ENCODE measurements at regions not wholly inside any gene's neighbourhood (a gene's known extent, or its start where the extent isn't known, plus 50 kb on each side); places are given as distances from the start of the nearest gene placed in this dataset.
"Not testable (repeated sequence)": the region's sequence is repeated elsewhere in the genome, so short reads cannot be mapped to it uniquely, and the experiment has no call there.

DNA sequence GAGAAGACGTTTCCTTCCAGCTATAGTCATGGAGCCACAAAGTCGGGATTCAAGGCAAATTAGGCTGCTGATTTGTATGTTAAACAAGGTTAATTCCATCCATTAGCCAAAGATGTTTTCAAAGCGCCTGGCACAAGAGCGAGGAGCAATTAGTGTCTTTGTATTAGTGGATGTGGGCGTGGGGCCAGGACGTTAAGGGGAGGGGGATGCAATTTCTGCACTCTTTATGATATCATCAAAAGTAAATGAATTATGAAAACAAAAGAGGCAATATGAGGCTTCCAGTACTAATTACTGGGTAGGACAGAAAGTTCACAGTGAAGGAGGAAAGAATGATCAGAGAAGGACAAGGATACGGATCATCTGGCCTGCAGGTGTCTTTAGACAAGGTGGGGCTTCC lies 230.9 kb upstream of the MSX2 start:
- no peak overlapping the region for H3K4me3 ChIP-seq (ENCODE audit: low read depth in 1 of 3, low read length in 3 of 3)
- no peaks in the 10 kb centered on the region for H3K36me3 ChIP-seq (ENCODE audit: control insufficient read depth in 4 of 4, insufficient read depth in 3 of 4, low read depth in 1 of 4, low read length in 3 of 4)
- peaks cover 0 to 9% (median 2%) of the 10 kb centered on the region in 4 donors for H3K9me3 ChIP-seq (ENCODE audit: control insufficient read depth in 4 of 4, low read length in 3 of 4)
- H3K27ac ChIP-seq (ENCODE audit: low read depth in 1 of 2, low read length in 2 of 2), result no peak overlapping the region
- no peak overlapping the region for H3K9ac ChIP-seq (ENCODE audit: low read depth in 1 of 2, low read length in 2 of 2)
- H3K27me3 ChIP-seq (ENCODE audit: control insufficient read depth in 4 of 4, insufficient read depth in 4 of 4, low read length in 3 of 4), result peaks cover 0 to 3% (median 0%) of the 10 kb centered on the region in 4 donors
- H3K4me1 ChIP-seq (ENCODE audit: control insufficient read depth in 4 of 4, insufficient read depth in 4 of 4, low read length in 3 of 4), result no peaks in the 10 kb centered on the region
- 73% methylated on average over 7 of the region's 7 CpGs for WGBS
- no peak for TF ChIP-seq FOXA1 (IDR thresholded peaks at IDR 0.05)
- TF ChIP-seq GABPA (IDR thresholded peaks at IDR 0.05 in 1 of 2, conservative IDR thresholded peaks at IDR 0.05 in 1 of 2), result no peak
- TF ChIP-seq RXRA (IDR thresholded peaks at IDR 0.05), result no peak
- no peak for TF ChIP-seq RAD21 (IDR thresholded peaks at IDR 0.05)
- TF ChIP-seq, protein P1, sequence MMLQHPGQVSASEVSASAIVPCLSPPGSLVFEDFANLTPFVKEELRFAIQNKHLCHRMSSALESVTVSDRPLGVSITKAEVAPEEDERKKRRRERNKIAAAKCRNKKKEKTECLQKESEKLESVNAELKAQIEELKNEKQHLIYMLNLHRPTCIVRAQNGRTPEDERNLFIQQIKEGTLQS (IDR thresholded peaks at IDR 0.05), result no peak
- DNase-seq (ENCODE audit: low spot score), result no peak

DNA sequence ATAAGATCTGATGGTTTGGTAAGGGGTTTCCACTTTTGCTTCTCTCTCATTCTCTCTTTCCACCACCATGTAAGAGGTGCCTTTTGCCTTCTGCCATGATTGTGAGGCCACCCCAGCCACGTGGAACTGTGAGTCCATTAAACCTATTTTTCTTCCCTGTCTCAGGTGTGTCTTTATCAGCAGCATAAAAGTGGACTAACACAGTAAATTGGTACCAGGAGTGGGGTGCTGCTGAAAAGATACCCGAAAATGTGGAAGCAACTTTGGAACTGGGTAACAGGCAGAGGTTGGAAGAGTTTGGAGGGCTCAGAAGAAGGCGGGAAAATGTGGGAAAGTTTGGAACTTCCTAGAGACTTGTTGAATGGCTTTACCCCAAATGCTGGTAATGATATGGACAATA lies 226.4 kb upstream of the MSX2 start:
- H3K9ac ChIP-seq (ENCODE audit: low read depth in 1 of 2, low read length in 2 of 2); H3K27ac ChIP-seq (ENCODE audit: low read depth in 1 of 2, low read length in 2 of 2); H3K4me3 ChIP-seq (ENCODE audit: low read depth in 1 of 3, low read length in 3 of 3); DNase-seq (ENCODE audit: low spot score); H3K27me3 ChIP-seq (ENCODE audit: control insufficient read depth in 4 of 4, insufficient read depth in 4 of 4, low read length in 3 of 4); H3K4me1 ChIP-seq (ENCODE audit: control insufficient read depth in 4 of 4, insufficient read depth in 4 of 4, low read length in 3 of 4); H3K36me3 ChIP-seq (ENCODE audit: control insufficient read depth in 4 of 4, insufficient read depth in 3 of 4, low read depth in 1 of 4, low read length in 3 of 4): not testable (repeated sequence)
- WGBS, result 73% methylated on average over 3 of the region's 3 CpGs
- H3K9me3 ChIP-seq (ENCODE audit: control insufficient read depth in 4 of 4, low read length in 3 of 4), result peaks cover 2 to 15% (median 7%) of the 10 kb centered on the region in 4 donors

DNA sequence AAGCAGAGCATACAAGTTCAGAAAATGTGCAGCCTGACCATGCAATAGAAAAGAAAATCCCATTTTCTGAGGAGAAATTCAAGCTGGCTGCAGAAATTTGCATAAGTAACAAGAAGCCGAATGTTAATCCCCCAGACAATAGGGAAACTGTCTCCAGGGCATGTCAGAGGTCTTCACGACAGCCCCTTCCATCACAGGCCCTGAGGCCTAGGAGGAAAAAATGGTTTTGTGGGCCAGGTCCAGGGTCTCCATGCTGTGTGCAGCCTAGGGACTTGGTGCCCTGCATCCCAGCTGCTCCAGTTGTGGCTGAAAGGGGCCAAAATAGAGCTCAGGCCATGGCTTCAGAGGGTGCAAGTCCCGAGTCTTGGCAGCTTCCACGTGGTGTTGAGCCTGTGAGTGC lies 225.8 kb upstream of the MSX2 start:
- not testable (repeated sequence) for H3K9ac ChIP-seq (ENCODE audit: low read depth in 1 of 2, low read length in 2 of 2); H3K27me3 ChIP-seq (ENCODE audit: control insufficient read depth in 4 of 4, insufficient read depth in 4 of 4, low read length in 3 of 4); H3K36me3 ChIP-seq (ENCODE audit: control insufficient read depth in 4 of 4, insufficient read depth in 3 of 4, low read depth in 1 of 4, low read length in 3 of 4); H3K27ac ChIP-seq (ENCODE audit: low read depth in 1 of 2, low read length in 2 of 2); DNase-seq (ENCODE audit: low spot score); H3K4me3 ChIP-seq (ENCODE audit: low read depth in 1 of 3, low read length in 3 of 3); H3K4me1 ChIP-seq (ENCODE audit: control insufficient read depth in 4 of 4, insufficient read depth in 4 of 4, low read length in 3 of 4)
- WGBS, result 67% methylated on average over 4 of the region's 4 CpGs
- peaks cover 2 to 15% (median 7%) of the 10 kb centered on the region in 4 donors for H3K9me3 ChIP-seq (ENCODE audit: control insufficient read depth in 4 of 4, low read length in 3 of 4)

DNA sequence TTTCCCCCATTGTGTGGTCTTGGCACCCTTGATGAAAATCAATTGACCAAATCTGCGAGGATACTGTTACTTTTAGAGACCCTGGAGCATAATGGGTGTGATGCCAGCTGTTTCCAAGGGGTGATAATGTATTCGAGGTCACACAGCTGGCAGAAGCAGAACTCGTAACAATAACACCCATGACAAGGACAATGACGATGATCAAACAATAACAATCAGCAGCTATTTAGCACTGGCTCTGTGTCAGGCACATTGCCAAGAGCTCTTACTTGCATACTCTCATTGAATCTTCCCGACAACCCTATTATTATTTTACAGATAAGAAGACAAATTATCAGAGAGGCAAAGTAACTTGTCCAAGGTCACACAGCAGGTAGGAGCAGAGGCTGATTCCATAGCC lies 223.7 kb upstream of the MSX2 start:
- TF ChIP-seq, protein P2, sequence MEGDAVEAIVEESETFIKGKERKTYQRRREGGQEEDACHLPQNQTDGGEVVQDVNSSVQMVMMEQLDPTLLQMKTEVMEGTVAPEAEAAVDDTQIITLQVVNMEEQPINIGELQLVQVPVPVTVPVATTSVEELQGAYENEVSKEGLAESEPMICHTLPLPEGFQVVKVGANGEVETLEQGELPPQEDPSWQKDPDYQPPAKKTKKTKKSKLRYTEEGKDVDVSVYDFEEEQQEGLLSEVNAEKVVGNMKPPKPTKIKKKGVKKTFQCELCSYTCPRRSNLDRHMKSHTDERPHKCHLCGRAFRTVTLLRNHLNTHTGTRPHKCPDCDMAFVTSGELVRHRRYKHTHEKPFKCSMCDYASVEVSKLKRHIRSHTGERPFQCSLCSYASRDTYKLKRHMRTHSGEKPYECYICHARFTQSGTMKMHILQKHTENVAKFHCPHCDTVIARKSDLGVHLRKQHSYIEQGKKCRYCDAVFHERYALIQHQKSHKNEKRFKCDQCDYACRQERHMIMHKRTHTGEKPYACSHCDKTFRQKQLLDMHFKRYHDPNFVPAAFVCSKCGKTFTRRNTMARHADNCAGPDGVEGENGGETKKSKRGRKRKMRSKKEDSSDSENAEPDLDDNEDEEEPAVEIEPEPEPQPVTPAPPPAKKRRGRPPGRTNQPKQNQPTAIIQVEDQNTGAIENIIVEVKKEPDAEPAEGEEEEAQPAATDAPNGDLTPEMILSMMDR (IDR thresholded peaks at IDR 0.05; ENCODE audit: low read depth, low read length, missing input control), result no peak
- no peak for TF ChIP-seq YY1 (IDR thresholded peaks at IDR 0.05)
- no peak for TF ChIP-seq EGR1 (IDR thresholded peaks at IDR 0.05; ENCODE audit: low read depth in 2 of 2)
- no peak for TF ChIP-seq HNF4G (IDR thresholded peaks at IDR 0.05)
- no peak for TF ChIP-seq NR2F2 (IDR thresholded peaks at IDR 0.05)
- no peak for TF ChIP-seq RAD21 (IDR thresholded peaks at IDR 0.05)
- TF ChIP-seq, protein P1 (IDR thresholded peaks at IDR 0.05), result no peak
- no peak for TF ChIP-seq FOXA2 (IDR thresholded peaks at IDR 0.05)
- TF ChIP-seq, protein P3, sequence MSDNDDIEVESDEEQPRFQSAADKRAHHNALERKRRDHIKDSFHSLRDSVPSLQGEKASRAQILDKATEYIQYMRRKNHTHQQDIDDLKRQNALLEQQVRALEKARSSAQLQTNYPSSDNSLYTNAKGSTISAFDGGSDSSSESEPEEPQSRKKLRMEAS (IDR thresholded peaks at IDR 0.05), result no peak
- TF ChIP-seq, protein P4, sequence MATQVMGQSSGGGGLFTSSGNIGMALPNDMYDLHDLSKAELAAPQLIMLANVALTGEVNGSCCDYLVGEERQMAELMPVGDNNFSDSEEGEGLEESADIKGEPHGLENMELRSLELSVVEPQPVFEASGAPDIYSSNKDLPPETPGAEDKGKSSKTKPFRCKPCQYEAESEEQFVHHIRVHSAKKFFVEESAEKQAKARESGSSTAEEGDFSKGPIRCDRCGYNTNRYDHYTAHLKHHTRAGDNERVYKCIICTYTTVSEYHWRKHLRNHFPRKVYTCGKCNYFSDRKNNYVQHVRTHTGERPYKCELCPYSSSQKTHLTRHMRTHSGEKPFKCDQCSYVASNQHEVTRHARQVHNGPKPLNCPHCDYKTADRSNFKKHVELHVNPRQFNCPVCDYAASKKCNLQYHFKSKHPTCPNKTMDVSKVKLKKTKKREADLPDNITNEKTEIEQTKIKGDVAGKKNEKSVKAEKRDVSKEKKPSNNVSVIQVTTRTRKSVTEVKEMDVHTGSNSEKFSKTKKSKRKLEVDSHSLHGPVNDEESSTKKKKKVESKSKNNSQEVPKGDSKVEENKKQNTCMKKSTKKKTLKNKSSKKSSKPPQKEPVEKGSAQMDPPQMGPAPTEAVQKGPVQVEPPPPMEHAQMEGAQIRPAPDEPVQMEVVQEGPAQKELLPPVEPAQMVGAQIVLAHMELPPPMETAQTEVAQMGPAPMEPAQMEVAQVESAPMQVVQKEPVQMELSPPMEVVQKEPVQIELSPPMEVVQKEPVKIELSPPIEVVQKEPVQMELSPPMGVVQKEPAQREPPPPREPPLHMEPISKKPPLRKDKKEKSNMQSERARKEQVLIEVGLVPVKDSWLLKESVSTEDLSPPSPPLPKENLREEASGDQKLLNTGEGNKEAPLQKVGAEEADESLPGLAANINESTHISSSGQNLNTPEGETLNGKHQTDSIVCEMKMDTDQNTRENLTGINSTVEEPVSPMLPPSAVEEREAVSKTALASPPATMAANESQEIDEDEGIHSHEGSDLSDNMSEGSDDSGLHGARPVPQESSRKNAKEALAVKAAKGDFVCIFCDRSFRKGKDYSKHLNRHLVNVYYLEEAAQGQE (IDR thresholded peaks at IDR 0.05), result no peak
- TF ChIP-seq HNF4A (conservative IDR thresholded peaks at IDR 0.05), result no peak
- TF ChIP-seq JUND (IDR thresholded peaks at IDR 0.05), result no peak
- TF ChIP-seq RXRA (IDR thresholded peaks at IDR 0.05), result no peak
- Histone ChIP-seq H3K4me3 (ENCODE audit: low read depth in 1 of 3, low read length in 3 of 3) (no peak overlapping the region), H3K36me3 (ENCODE audit: control insufficient read depth in 4 of 4, insufficient read depth in 3 of 4, low read depth in 1 of 4, low read length in 3 of 4) (no peaks in the 10 kb centered on the region), H3K9ac (ENCODE audit: low read depth in 1 of 2, low read length in 2 of 2) (no peak overlapping the region), H3K27me3 (ENCODE audit: control insufficient read depth in 4 of 4, insufficient read depth in 4 of 4, low read length in 3 of 4) (peaks cover 0 to 7% (median 2%) of the 10 kb centered on the region in 4 donors), H3K9me3 (ENCODE audit: control insufficient read depth in 4 of 4, low read length in 3 of 4) (peaks cover 2 to 15% (median 8%) of the 10 kb centered on the region in 4 donors), H3K27ac (ENCODE audit: low read depth in 1 of 2, low read length in 2 of 2) (no peak overlapping the region), H3K4me1 (ENCODE audit: control insufficient read depth in 4 of 4, insufficient read depth in 4 of 4, low read length in 3 of 4) (no peaks in the 10 kb centered on the region)
- 63% methylated on average over 5 of the region's 5 CpGs for WGBS
- DNase-seq (ENCODE audit: low spot score), result no peak
